LNCaP clone FGC (cell line): ENCODE measurements at regions not wholly inside any gene's neighbourhood (a gene's known extent, or its start where the extent isn't known, plus 50 kb on each side); places are given as distances from the start of the nearest gene placed in this dataset.

Experiments used
- DNase-seq: peaks from one replicate; pipeline ENCODE4 v3.0.0-alpha.2; 2011; ENCODE audit warnings: low read depth
- H3K4me3 ChIP-seq: 2 replicates; pipeline ENCODE4 v1.5.1; 2011; ENCODE audit warnings: mild to moderate bottlenecking, low read depth, low read length, control low read depth
- TF ChIP-seq, protein P1 (sequence below): IDR thresholded peaks from 2 replicates; pipeline ENCODE4 v1.5.1; 2012; ENCODE audit warnings: mild to moderate bottlenecking; ENCODE audit not compliant: control insufficient read depth, insufficient read depth; ENCODE audit errors: extremely low read depth

- TF ChIP-seq, protein P1, sequence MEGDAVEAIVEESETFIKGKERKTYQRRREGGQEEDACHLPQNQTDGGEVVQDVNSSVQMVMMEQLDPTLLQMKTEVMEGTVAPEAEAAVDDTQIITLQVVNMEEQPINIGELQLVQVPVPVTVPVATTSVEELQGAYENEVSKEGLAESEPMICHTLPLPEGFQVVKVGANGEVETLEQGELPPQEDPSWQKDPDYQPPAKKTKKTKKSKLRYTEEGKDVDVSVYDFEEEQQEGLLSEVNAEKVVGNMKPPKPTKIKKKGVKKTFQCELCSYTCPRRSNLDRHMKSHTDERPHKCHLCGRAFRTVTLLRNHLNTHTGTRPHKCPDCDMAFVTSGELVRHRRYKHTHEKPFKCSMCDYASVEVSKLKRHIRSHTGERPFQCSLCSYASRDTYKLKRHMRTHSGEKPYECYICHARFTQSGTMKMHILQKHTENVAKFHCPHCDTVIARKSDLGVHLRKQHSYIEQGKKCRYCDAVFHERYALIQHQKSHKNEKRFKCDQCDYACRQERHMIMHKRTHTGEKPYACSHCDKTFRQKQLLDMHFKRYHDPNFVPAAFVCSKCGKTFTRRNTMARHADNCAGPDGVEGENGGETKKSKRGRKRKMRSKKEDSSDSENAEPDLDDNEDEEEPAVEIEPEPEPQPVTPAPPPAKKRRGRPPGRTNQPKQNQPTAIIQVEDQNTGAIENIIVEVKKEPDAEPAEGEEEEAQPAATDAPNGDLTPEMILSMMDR, result no peak
- no peak for DNase-seq
- no peak overlapping the region for H3K4me3 ChIP-seq
Observed at GRCh38 chr12:24711056-24712008, 237.6 kb downstream of the BCAT1 start.

GRCh38 chr12:24709216-24709615 lies 239.7 kb downstream of the BCAT1 start:
- no peak overlapping the region for H3K4me3 ChIP-seq
- DNase-seq, result no peak
- TF ChIP-seq, protein P1, result no peak

- TF ChIP-seq, protein P1, result no peak
- DNase-seq, result no peak
- H3K4me3 ChIP-seq, result no peak overlapping the region
Observed at GRCh38 chr12:24708718-24709117, 240.2 kb downstream of the BCAT1 start.

DNA sequence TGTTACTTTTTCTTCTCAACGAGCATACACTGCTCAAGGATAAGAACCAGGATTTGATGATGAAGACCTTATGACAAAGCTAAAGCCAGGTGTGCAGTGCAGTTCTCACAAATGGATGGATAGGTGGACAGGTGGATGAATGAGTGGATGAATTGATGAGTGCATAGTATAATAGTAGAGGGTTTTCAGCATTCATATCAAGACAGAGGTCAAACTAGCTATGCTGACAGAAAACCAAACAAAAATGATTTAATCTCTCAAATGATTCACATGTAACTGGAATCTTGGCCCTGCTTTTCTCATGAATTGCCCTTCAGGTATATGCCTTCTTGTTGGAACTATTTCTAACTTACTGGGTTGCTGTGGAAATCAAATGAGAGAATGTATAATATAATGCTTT lies 240.9 kb downstream of the BCAT1 start:
- TF ChIP-seq, protein P1, result no peak
- no peak for DNase-seq
- H3K4me3 ChIP-seq, result no peak overlapping the region

DNA sequence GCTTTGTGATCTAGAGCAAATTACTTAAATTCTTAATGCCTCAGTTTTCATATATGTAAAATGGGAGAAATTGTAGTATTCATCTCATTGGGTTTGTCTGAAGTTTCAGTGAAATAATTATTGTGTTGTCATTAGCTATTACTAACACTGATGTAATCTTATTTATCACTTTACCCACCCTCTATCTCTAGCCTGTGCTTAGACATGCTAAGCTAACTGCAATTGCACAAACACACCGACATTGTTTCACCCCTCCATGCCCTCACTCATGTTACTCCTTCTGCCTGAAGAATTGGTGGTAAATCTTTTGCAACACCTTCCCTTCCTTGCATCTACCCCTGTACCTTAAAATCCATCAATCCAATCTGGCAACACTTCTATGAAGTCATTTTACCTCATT lies 241.6 kb downstream of the BCAT1 start:
- H3K4me3 ChIP-seq, result no peak overlapping the region
- no peak for DNase-seq
- TF ChIP-seq, protein P1, result no peak

DNA sequence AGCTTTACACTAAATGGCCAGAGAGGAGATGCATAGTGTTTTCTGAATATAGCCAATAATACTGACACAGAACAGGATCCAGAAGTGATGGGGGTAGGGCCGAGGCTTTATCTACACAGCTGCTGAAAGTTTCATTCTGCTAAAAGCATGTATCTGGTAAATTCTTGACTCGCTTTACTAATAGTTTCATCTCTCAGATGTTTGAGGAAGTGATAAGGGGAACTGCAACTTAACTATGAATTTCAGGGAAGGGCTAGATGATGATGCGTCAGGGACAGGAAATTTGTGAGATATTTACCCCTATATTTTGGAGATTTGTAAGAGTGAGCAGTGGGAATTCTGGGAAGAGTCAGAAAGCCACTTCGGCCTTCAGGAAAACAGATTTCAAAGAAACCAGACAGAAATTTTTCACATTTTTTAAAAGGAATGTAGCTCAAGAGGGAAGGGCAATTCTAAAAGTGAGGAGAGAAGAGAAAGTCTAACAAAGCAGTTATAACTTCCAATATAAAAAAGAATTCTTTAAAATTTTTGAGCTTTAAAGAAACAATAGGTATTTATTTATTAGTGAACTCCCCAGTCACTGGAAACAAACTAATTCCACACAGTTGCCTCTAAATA lies 243.1 kb downstream of the BCAT1 start:
- TF ChIP-seq, protein P1, result no peak
- no peak overlapping the region for H3K4me3 ChIP-seq
- DNase-seq, result no peak
